ENCODE measurements at regions not wholly inside any gene's neighbourhood (a gene's known extent, or its start where the extent isn't known, plus 50 kb on each side); places are given as distances from the start of the nearest gene placed in this dataset.

- Histone ChIP-seq H3K27me3 (replicated peaks; ENCODE audit: control insufficient read depth, insufficient read depth, low read length) (no peaks in the 10 kb centered on the region), H3K4me3 (replicated peaks; ENCODE audit: low read depth, low read length) (no peak overlapping the region), H3K36me3 (ENCODE audit: control insufficient read depth, insufficient read depth, low read length) (no peaks in the 10 kb centered on the region)
- no peak for TF ChIP-seq CTCF (IDR thresholded peaks at IDR 0.05; ENCODE audit: insufficient read depth, low read length, poor library complexity, severe bottlenecking)
- DNase-seq (ENCODE audit: extremely low read depth, insufficient read length) = no peak
These were observed 91.8 kb upstream of the KLF7 start for GRCh38 chr2:207257251-207258250.

GRCh38 chr2:207258263-207258991 is 92.7 kb upstream of the KLF7 start:
- no peak overlapping the region for H3K4me3 ChIP-seq (replicated peaks; ENCODE audit: low read depth, low read length)
- H3K36me3 ChIP-seq (ENCODE audit: control insufficient read depth, insufficient read depth, low read length) = no peaks in the 10 kb centered on the region
- no peak for DNase-seq (ENCODE audit: extremely low read depth, insufficient read length)
- TF ChIP-seq CTCF (IDR thresholded peaks at IDR 0.05; ENCODE audit: insufficient read depth, low read length, poor library complexity, severe bottlenecking) = no peak
- H3K27me3 ChIP-seq (replicated peaks; ENCODE audit: control insufficient read depth, insufficient read depth, low read length) = no peaks in the 10 kb centered on the region

GRCh38 chr2:207260021-207260420 is 94.3 kb upstream of the KLF7 start:
- TF ChIP-seq CTCF (IDR thresholded peaks at IDR 0.05; ENCODE audit: insufficient read depth, low read length, poor library complexity, severe bottlenecking) = no peak
- no peak overlapping the region for H3K4me3 ChIP-seq (replicated peaks; ENCODE audit: low read depth, low read length)
- DNase-seq (ENCODE audit: extremely low read depth, insufficient read length) = no peak
- no peaks in the 10 kb centered on the region for H3K27me3 ChIP-seq (replicated peaks; ENCODE audit: control insufficient read depth, insufficient read depth, low read length)
- no peaks in the 10 kb centered on the region for H3K36me3 ChIP-seq (ENCODE audit: control insufficient read depth, insufficient read depth, low read length)

GRCh38 chr2:207260947-207261346 is 95.2 kb upstream of the KLF7 start:
- H3K27me3 ChIP-seq (replicated peaks; ENCODE audit: control insufficient read depth, insufficient read depth, low read length) = no peaks in the 10 kb centered on the region
- TF ChIP-seq CTCF (IDR thresholded peaks at IDR 0.05; ENCODE audit: insufficient read depth, low read length, poor library complexity, severe bottlenecking) = no peak
- H3K4me3 ChIP-seq (replicated peaks; ENCODE audit: low read depth, low read length) = no peak overlapping the region
- no peaks in the 10 kb centered on the region for H3K36me3 ChIP-seq (ENCODE audit: control insufficient read depth, insufficient read depth, low read length)
- no peak for DNase-seq (ENCODE audit: extremely low read depth, insufficient read length)

- no peaks in the 10 kb centered on the region for H3K36me3 ChIP-seq (ENCODE audit: control insufficient read depth, insufficient read depth, low read length)
- no peak for TF ChIP-seq CTCF (IDR thresholded peaks at IDR 0.05; ENCODE audit: insufficient read depth, low read length, poor library complexity, severe bottlenecking)
- H3K4me3 ChIP-seq (replicated peaks; ENCODE audit: low read depth, low read length) = no peak overlapping the region
- H3K27me3 ChIP-seq (replicated peaks; ENCODE audit: control insufficient read depth, insufficient read depth, low read length) = no peaks in the 10 kb centered on the region
- no peak for DNase-seq (ENCODE audit: extremely low read depth, insufficient read length)
These were observed 98.6 kb upstream of the KLF7 start for GRCh38 chr2:207264310-207264709.
